ENCODE measurements at regions not wholly inside any gene's neighbourhood (a gene's known extent, or its start where the extent isn't known, plus 50 kb on each side); places are given as distances from the start of the nearest gene placed in this dataset.
"Not testable (repeated sequence)": the region's sequence is repeated elsewhere in the genome, so short reads cannot be mapped to it uniquely, and the experiment has no call there.

GRCh38 chr10:108578258-108578657, 1345.1 kb downstream of the XPNPEP1 start:
- no peak for DNase-seq

DNA sequence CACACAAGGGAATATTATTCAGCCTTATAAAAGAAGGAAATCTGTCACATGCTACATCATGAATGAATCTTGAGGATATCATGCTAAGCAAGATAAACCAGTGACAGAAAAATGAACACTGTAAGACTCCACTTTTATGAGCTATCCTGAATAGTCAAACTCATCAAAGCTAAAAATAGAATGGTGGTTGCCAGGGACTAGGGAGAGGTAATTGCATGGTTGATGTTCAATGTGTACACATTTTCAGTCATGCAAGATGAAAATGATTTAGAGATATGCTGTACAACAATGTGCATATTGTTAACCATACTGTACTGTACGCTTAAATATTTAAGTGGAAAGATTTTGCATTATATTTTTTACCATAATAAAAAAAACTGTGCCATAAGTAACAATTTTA, 1349.1 kb downstream of the XPNPEP1 start:
- DNase-seq, result peak in 1 of 3 experiments; percentile 21

GRCh38 chr10:108568824-108569223, 1354.5 kb downstream of the XPNPEP1 start:
- DNase-seq, result no peak

DNA sequence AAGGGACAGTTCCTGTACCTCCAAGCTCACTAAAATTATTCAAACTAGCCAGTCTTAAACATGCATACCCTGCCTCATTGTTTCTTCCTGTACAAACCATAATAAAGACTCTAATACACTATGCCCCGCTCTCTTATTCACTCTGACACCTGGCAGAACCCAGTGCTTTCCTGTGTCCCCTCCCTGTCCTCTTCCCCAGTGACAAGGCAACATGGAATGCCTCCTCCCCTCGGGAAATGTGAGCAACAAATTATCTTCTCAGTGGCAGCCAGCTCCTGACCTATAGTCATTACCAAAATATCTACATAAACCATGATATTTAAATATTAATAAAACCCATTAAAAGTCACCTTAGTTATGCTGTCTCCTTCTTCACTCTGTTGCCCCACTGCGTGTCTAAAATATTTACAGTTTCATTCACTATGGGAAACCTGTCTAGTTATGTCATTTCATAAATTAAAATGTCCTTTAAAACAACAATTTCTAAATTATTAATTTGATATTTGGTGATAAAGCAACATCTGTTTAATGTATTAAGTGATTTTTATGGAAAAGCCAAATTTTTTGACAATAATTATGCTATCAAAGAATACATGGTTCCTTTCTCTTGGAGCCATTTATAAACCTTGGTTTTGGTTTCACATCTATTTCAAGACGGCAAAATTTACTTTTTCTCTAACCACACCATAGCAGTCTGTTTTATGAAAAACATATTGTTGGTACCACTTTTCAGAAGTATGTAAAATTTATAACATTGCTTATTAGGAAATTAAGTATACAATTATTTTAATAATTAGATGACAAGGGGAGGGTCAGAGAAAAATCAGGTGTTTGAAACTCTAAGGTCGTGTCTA, 1355.2 kb downstream of the XPNPEP1 start:
- no peak for DNase-seq

- DNase-seq, result no peak
These were observed 1356.8 kb downstream of the XPNPEP1 start for GRCh38 chr10:108566316-108567107.

DNA sequence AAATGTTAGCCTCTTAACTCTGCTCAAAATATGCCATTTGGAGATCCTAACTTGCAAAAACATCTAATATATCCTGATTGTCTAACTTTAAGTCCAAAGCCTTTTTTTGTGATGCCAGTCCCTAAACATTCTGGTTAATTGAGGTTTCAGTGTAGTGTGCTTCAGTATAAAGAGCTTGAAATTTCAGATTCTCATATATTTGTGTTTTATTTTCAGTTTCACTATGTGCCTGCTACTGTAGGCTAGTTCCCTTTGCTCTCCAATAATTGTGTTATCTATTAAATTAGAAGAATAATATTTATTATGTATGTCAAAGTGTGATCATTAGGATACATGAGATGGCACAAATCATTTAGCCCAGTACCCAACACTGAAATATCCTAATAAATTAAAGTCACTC, 1361.2 kb downstream of the XPNPEP1 start:
- DNase-seq, result no peak

DNA sequence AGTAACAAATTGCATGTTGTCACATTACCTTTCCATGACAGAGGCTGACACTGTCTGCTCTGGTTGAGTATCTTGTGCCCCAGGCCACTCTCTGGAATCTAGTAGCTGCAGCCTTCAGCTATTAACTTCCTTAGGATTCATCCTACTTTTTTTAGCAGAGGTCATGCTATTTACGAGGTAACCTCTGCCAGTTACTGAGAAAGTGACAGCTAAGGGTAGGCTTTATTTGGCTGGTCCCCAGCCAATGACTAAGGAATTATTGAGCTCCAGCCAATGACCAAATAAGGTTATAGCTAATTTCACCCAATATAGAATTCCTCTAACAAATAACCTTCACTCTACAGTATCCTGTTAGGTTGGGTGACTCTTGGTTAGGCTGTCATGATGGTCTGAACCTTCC, 1361.7 kb downstream of the XPNPEP1 start:
- no peak for DNase-seq

- DNase-seq, result no peak
These were observed 1362.8 kb downstream of the XPNPEP1 start for GRCh38 chr10:108560488-108560887.

- no peak for DNase-seq
These were observed 1367.1 kb downstream of the XPNPEP1 start for GRCh38 chr10:108556186-108556585.

DNA sequence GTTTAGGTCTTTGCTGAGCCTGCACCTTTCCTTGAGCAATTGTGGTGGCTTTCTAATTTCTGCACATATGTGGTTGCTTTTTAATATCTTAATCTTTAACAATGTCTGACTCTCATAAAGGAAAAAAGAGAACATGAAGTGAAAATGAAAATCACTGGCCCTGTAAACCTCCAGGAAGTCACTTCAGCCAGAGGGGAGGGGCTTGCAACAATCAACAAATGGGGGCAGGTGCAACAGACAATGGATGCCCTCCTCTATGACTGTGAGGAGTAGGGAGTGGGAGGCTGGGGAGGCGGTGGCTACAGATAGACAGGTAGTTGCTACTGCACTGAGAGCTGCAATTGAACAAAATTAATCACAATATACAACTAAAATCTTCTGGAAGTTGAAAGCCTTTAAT, 1377.4 kb downstream of the XPNPEP1 start:
- DNase-seq, result no peak

GRCh38 chr10:108544500-108545120, 1378.7 kb downstream of the XPNPEP1 start:
- peak in 2 of 3 experiments; percentile 1 to 51 for DNase-seq

- not testable (repeated sequence) for DNase-seq
These were observed 1369.0 kb upstream of the SORCS1 start for GRCh38 chr10:108533551-108533950.

DNA sequence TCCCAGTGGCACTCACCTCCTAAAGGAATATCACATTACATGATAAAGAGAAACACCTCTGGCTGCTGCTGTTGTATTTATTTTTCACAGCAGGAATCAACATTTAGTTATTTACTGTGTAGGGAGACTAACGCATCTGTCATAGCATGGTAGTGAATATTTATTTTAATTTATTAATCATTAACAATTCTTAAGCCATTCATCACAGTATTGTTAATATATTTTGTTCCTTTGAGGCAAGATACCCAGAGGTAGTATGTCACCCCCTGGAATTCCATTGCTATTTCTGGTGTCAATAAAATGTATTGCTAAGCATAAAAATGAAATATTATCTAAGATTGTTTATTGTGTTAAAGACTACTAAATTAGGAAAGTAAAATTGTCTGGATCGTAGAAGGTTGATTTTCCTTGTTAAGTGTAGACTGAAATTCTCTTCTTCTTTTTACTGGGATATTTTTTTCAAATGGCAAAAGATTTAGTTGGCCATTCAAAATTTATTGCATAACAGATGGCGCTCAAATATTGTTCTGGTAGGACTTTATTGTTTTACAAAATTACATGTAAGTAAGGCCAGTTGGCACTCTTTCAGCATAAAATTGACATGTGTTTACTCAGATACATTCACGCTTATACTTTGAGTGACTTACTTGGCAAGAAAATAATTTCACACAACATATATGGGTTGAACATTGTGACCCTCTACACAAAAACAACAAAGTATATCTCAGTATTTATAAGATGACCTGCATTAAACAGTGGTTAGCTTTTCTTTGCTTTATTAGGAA, 1358.7 kb upstream of the SORCS1 start:
- no peak for DNase-seq

DNA sequence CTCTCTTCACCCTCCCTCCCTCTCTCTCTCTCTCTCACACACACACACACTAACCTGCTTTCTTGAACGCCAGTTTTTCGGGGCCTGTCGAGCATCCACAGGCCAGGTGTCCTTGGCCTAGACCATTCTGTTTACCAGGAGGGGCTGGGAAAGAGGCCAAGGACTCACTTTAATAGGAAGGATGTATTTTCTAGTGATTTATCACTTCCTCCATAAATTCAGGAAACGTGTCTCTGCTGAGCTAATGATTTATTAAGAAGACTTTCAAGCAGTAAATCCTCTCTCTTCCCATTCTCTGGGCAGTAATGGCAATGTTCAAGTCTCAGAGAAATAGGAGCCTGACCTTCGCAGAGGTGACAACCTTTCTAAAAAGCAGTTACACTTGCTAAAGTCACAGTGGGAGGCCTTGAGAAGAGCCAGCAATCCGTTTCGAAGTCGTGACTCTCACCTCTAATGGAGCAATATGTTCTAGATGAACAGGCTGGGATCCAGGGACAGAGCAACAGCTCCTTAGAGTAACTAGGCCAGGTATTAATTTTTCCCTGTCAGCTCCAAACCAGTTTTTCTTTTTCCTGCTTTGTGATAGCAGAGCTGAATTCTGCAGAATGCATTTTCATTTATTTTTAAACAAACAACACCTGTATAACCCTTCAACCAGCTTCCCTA, 1357.5 kb upstream of the SORCS1 start:
- no peak for DNase-seq

DNA sequence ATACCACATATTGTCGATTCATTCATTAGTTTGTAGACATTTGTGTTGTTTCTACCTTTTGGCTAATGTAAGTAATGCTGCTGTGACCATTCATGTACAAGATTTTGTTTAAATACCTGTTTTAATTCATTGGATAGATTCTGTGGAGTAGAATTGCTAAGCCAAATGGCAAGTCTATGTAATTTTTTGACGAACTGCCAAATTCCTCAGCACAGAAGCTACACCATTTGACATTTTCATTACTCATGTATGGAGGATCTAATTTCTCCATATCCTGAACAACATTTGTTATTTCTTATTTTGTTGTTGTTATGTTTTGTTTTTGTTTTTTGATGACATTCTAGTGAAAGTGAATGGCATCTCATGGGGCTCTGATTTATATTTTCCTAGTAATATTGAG, 1351.3 kb upstream of the SORCS1 start:
- no peak for DNase-seq

GRCh38 chr10:108500396-108500795, 1335.9 kb upstream of the SORCS1 start:
- DNase-seq, result no peak

DNA sequence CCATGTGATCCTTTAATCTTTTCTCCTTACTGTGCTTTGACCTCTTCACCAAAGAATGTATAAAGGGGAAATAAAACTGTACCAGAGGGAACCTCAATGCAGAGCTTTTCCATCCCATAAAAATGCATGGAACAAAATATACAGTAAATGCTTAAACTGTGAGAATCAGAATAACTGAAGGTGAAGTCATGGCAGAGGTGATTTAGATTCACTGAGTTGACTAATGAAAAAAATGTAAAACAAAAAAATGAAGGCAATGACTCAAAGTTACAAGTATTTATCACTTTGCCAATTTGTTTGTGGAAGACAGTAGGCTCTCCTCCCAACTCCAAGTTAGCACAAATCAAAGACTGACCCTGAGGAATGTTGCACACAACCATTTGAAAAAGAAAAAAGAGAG, 1331.6 kb upstream of the SORCS1 start:
- no peak for DNase-seq

GRCh38 chr10:108490944-108491343, 1326.4 kb upstream of the SORCS1 start:
- no peak for DNase-seq

DNA sequence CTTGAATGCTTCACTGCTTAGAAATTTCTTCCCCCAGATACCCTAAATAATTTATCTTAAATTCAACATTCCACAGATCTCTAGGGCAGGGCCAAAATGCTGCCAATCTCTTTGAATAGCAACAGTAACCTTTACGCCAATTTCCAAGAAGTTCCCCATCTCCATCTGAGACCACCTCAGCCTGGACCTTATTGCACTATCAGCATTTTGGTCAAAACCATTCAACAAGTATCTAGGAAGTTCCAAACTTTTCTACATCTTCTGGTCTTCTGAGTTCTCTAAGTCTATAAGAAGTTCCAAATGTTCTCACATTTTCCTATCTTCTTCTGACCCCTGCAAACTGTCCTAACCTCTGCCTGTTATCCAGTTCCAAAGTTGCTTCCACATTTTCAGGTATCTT, 1306.9 kb upstream of the SORCS1 start:
- DNase-seq, result no peak

GRCh38 chr10:108469940-108470339, 1305.4 kb upstream of the SORCS1 start:
- no peak for DNase-seq

GRCh38 chr10:108465871-108466641, 1301.5 kb upstream of the SORCS1 start:
- no peak for DNase-seq

All from NCI-H1417 (cell line).